Skeletal muscle cell (primary cell): ENCODE measurements at regions not wholly inside any gene's neighbourhood (a gene's known extent, or its start where the extent isn't known, plus 50 kb on each side); places are given as distances from the start of the nearest gene placed in this dataset.
A peak's percentile ranks its signal among the peaks of the same experiment; 100 is the strongest.

Experiments used
- DNase-seq: peaks from one replicate; pipeline ENCODE4 v3.0.0-alpha.2; 2010; ENCODE audit warnings: low read depth
- H3K4me3 ChIP-seq: 2 replicates; pipeline ENCODE4 v1.5.1; 2011; ENCODE audit warnings: low read depth, mild to moderate bottlenecking, control low read depth, low read length, moderate library complexity

DNA sequence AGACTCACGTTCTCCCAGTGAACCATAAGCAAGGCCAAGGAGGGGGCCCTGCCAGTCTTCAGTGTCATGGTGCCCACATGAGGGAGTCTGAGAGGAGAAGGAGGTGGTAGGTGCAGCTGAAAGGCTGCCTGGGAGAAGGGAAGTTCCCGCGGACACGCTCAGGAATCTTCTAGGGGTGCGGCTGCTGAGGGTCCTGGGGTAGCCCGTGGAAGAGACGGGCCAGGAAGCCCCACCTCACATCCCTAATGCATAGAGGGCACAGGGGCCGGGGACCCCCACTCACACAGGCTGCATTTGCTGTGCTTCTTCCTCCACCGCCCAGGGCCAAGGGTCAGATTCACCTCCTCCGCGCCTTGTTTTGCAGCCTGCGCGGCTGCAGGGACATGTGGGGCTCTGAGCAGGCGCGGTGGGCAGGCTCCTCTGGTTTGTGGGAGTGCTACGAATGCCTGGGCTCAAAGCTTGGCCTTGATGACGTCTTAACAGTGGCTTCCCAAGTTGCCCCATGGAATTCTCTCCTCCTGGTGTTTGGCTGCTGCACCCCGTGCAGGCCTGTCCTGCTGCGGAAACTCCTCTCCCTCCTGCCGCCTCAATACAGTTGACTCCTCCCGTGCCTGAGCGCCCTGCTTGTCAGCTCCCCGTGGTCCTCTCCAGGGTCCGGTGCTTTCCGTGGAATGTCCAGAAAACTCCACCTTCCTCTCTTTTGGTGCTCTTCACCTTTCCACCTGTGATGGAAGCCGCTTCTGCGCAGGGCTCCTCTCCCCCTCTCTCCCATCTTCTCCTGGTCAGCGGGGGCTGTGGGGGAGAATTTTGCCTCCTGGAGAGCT is 95.7 kb downstream of the VAPA start:
- no peak for DNase-seq
- no peak overlapping the region for H3K4me3 ChIP-seq

- H3K4me3 ChIP-seq, result no peak overlapping the region
- peak; percentile 86 for DNase-seq
Measured at GRCh38 chr18:10010611-10011015, 96.8 kb downstream of the VAPA start.

DNA sequence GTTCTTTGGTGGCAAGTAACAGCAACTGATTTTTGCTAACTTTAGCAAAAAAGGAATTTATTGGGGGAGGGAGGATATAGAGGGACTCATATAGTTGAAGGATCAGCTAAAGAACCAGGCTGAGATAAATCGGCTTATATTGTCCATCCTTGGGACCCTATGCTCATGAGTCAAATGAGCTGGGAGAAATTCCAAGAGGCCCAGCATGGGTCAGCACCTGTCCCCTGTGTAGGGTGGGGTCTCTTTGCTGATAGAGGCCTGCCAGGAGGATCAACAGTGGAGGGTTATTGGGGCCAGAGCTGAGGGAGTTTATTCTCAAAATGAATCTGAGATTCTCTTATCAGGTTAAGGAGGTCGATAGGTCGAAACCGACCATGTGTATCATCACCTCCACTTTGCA is 97.2 kb downstream of the VAPA start:
- no peak overlapping the region for H3K4me3 ChIP-seq

GRCh38 chr18:10011751-10012150 is 97.9 kb downstream of the VAPA start:
- H3K4me3 ChIP-seq, result no peak overlapping the region
- no peak for DNase-seq

More for the DNA sequence above, 97.2 kb downstream of the VAPA start:
- no peak for DNase-seq

DNA sequence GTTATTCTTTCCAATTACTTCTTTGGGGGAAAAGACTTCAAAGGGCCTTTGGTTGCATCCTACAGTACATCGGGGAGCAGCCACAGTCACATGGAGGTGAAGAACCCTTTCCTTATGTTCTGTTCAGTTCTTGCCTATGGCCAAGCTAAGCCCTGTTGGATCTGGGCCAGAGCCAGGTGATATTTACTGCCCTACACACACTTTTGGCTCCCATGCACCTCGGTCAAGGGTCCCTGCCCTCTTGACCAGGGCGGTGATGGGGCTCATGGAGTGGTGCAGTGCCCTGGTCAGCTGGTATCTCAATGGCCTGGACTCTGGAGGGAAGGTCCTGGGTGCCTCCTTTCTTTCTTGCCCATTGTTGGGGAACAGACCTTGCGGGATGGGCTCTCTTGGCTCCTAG is 98.7 kb downstream of the VAPA start:
- DNase-seq, result no peak
- H3K4me3 ChIP-seq, result no peak overlapping the region

DNA sequence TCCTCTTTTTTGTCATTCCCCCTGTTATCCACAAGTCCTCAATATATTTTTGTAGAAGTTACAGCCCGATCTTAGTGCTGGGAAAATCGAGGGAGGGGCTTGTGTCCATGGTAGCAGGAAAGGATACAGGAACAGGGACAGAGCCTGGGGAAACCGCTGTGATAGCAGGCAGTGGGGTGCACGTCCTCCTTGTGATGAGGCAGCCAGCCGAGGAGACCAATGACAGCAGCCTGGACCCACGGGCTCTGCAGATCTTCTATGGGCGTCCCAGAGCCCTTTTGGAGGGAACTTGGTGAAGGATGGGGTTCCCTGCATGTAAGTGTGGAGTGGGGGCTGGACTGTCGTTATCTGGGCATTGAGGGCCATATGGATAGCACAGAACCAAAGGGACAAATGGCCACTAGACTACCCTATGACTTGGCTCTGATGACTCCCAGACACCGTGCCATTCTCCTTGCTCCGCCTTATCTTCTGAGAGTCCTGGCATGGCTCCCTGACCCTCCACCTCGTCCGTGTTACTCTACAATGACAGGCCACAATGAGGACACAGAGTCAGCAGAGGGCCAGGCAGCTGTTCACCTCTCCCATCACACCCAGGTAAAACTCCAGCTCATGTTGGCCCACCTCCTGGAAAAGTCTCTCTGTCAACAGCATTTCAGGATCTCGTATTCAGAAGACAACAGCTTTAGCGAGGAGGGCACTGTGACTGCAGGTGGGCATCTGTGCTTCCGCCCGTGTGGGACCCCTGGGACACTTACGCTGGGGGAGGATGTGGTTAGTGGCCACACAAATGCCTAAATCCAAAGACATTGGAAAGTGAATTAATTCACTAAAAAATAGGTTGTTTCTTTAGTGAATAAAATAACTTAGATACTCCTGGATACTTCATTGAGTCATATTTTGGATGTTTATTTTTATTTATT is 100.1 kb downstream of the VAPA start:
- no peak for DNase-seq
- H3K4me3 ChIP-seq, result no peak overlapping the region

DNA sequence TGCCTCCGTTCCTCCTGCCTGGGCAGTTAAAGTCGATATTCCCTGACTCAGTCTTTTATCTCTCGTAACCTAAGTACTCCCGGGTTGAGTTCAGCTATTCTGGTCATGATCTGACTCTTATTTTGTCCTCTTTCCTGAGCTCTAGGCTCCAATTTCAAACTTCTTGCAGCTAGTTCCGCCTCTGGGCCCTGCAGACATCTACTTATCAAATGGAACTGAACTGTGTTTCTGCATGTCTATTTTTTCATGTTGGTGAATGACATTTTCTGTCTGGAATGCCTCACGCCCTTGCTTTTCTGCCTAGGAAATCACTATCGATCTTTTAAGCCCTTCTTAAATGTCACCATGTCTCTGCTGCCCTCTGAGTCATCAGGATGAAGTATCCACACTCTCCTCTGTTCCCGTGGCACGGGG is 101.5 kb downstream of the VAPA start:
- DNase-seq, result no peak

DNA sequence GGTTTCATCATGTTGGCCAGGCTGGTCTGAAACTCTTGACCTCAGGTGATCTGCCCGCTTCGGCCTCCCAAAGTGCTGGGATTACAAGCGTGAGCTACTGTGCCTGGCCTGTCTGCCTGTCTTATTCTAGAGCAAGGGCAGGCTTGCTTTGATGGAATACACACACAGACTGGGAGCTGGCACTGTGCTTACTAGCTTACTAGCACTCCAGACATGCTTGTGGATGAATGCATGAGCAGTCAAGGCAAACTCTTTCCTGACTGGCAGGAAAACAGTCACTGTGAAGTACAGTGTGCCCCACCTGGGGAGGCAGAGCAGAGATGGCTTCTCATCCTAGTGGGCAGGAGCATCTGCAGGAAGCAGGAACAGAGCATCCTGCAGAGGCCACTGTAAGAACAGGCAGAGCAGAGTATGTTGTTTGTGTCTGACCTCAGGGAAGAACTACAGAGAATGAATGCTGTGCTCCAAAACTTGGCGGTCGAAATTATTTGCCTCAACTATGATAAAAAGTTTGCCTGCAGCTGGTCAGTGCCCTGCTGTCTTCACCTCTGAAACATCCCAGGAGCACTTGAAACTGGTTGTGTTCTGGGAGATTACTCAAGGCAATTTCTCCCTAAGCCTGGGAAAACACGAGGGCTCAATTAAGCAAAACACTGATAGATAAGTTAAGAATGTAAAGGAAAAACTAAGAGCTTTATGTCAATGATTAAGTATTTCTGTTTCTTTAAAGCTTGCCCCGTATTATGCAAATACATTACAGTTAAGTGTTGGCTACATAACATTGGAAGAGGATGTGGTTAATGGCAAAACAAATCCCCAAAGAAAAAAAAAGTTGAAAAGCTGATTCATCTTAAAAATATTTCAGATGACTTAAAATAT is 102.4 kb downstream of the VAPA start:
- DNase-seq, result peak; percentile 87
- H3K4me3 ChIP-seq, result no peak overlapping the region

More for the DNA sequence above, 101.5 kb downstream of the VAPA start:
- no peak overlapping the region for H3K4me3 ChIP-seq

GRCh38 chr18:10017043-10017442 is 103.2 kb downstream of the VAPA start:
- DNase-seq, result no peak
- no peak overlapping the region for H3K4me3 ChIP-seq

DNA sequence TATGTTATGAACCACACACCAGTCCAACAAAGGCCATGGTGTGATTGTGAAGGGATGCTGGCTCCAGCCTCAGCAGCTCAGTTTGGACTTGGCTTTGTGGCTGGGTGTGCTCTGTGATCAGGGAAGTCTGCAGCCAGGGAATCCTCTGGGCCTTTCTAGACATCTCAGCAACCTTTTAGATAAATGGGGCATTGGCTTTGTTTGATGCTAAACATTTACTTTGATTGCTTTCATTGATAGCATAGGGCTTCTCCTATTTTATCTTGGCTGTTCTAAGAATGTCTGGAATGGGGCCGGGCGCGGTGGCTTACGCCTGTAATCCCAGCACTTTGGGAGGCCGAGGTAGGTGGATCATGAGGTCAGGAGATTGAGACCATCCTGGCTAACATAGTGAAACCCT is 104.5 kb downstream of the VAPA start:
- no peak for DNase-seq
- no peak overlapping the region for H3K4me3 ChIP-seq

- no peak for DNase-seq
- H3K4me3 ChIP-seq, result no peak overlapping the region
Measured at GRCh38 chr18:10020171-10020570, 106.4 kb downstream of the VAPA start.

DNA sequence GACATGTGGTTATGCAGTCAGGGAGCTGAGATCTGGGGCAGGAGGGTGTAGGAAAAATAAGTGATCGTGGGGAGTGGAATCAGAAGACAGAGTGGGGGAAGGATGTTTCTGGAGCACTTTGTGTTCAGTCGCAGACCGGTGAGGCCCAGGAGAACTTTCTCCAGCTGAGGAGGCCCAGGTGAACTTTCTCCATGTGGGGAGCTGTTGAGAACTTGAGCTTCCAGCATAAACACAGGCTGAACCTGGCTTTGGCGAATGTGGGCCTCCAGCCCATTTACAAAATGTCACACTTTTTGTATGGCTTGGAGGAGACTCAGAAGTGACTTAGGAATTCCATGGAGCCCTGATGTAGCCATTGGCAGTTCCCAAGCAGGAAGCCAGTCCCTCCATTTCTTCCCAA is 108.5 kb downstream of the VAPA start:
- no peak overlapping the region for H3K4me3 ChIP-seq
- DNase-seq, result no peak

GRCh38 chr18:10023853-10024570 is 110.2 kb downstream of the VAPA start:
- H3K4me3 ChIP-seq, result no peak overlapping the region
- no peak for DNase-seq

DNA sequence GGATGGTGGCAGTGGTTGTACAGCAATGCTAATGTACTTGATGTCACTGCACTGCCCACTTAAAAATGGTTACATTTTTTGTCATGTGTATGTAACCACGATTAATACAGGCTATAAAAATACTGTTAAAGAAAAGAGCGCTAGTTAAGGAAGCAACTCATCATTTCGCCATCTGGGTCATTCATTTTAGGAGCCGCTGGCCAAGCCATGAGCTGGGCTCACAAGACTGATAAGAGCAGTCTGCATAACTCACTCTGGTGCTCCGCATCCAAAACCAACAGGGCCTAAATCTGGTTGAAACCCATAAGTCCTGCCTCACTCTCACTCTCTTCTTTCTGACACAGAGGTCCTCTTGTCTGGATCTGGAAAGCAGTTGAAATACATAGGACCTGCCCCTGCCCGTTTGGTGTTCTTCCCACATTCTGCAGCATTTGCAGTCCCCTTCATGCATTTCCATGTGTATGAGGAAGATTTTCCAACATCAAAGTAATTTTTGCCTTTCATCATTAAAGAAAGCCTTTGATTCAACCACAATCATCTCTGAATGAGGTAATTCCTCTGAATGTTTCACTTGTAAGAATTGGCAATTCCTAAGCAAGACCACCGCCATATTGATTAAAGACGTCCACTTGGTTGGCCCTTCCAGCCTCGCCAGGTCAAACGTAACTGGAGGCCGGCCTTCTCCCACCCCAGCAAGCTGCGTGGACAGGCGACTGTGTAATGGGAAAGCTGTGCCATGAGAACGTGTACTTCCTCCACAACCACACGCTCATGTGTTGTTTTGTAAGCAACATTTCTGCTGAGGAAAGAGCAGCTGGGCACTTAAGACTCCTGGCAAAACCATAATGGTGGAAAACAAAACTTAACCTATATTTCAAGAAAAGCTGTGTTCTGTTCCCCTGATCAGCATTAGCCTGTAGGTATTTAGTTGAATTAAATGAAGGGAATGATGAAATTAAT is 112.2 kb downstream of the VAPA start:
- no peak overlapping the region for H3K4me3 ChIP-seq
- DNase-seq, result no peak

DNA sequence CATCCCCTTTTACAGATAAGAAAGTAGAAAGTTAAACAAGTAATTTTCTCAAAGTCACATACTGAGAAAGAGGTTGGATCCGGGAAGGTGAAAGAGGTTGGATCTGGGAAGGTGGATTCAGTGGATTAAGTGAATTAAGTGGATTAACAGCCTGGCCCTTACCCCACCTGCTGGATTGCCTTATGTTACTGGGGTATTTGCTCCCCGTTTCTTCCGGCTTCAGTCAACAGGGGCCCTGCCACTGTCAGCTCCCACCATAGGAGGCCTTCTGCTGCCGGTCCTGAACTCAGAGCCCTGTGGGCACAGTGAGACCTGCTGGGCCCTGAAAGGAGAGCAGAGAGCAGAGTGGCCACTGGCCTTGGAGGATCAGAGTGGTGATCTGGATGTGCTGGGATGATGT is 113.2 kb downstream of the VAPA start:
- no peak for DNase-seq
- no peak overlapping the region for H3K4me3 ChIP-seq

GRCh38 chr18:10027461-10027860 is 113.6 kb downstream of the VAPA start:
- DNase-seq, result no peak
- H3K4me3 ChIP-seq, result no peak overlapping the region

DNA sequence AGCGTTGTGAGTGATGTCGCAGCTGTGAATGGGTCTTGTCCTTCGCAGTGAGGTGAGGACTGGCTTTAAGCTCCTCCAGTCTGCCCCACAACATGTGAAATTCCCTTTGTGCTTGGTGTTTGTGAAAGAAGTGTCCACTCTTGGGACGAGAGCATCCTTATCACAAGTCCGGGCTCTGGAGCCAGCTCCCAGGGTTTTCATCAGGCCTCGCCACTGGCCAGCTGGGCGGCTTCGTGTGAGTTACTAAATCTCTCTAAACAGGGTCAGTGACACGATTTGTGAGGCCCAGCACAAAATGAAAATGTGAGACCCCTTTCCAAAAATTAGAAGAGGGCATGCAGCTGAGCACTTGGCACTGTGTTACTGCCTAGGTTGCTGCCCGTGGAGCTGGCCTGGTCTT is 115.9 kb downstream of the VAPA start:
- H3K4me3 ChIP-seq, result no peak overlapping the region
- DNase-seq, result no peak
